SK-N-SH (cell line): ENCODE measurements at regions not wholly inside any gene's neighbourhood (a gene's known extent, or its start where the extent isn't known, plus 50 kb on each side); places are given as distances from the start of the nearest gene placed in this dataset.

Experiments used
- CTCF ChIA-PET: fragments of 300-600, 350-600 bp; formaldehyde crosslinking; extraction: SDS; loops from one replicate; lab custom pipeline; 2021; lab: Yijun Ruan, JAX
- POLR2A ChIA-PET: fragments of 350-600 bp; sonication (Branson Sonifier 250); formaldehyde crosslinking; extraction: SDS; loops from one replicate; lab custom pipeline; 2020; ENCODE audit warnings: antibody characterized with exemption, inconsistent platforms; lab: Yijun Ruan, JAX
- DNase-seq: peaks from one replicate; pipeline ENCODE4 v3.0.0; 2012
- H2AFZ ChIP-seq: fragments of 200-600 bp; sonication (generic); 2 replicates; pipeline ENCODE4 v1.8.1; 2016; ENCODE audit warnings: antibody characterized with exemption, mild to moderate bottlenecking, low read depth
- H3F3A ChIP-seq: fragments of 200-600 bp; sonication (generic); replicated peaks from 2 replicates; pipeline ENCODE3; 2016; ENCODE audit warnings: antibody characterized with exemption, mild to moderate bottlenecking; ENCODE audit not compliant: insufficient read depth
- H3K27ac ChIP-seq, 2 experiments: fragments of 200-500 bp in 1 of 2; fragments of 200-600 bp in 1 of 2; sonication (Bioruptor generic) in 1 of 2; sonication (generic), shearing (Covaris generic) in 1 of 2; 2 replicates each; pipeline versions ENCODE4 v1.5.1 to v1.6.1; 2014 to 2016; ENCODE audit warnings: low read depth in 2 of 2, inconsistent platforms in 1 of 2, low read length in 1 of 2, mild to moderate bottlenecking in 1 of 2, mixed read lengths in 1 of 2
- H3K27me3 ChIP-seq: fragments of 200-600 bp; sonication (generic), shearing (Covaris generic); 2 replicates; pipeline ENCODE4 v1.6.1; 2016; ENCODE audit warnings: mixed run types; ENCODE audit not compliant: insufficient read depth
- H3K36me3 ChIP-seq, 2 experiments: fragments of 200-500 bp in 1 of 2; fragments of 200-600 bp in 1 of 2; sonication (Bioruptor generic) in 1 of 2; sonication (generic) in 1 of 2; replicated peaks in 1 of 2; 2 replicates each; pipeline versions ENCODE3 to v1.5.1; 2014 to 2016; ENCODE audit warnings: low read length in 1 of 2, mild to moderate bottlenecking in 1 of 2; ENCODE audit not compliant: insufficient read depth in 2 of 2, control insufficient read depth in 1 of 2
- H3K4me1 ChIP-seq, 2 experiments: fragments of 200-500 bp in 1 of 2; fragments of 200-600 bp in 1 of 2; sonication (Bioruptor generic) in 1 of 2; sonication (generic), shearing (Covaris generic) in 1 of 2; 2 replicates each; pipeline versions ENCODE4 v1.5.1 to v1.6.1; 2014 to 2016; ENCODE audit warnings: low read depth in 1 of 2, low read length in 1 of 2, mixed run types in 1 of 2; ENCODE audit not compliant: insufficient read depth in 2 of 2, control insufficient read depth in 1 of 2
- H3K4me2 ChIP-seq: fragments of 200-600 bp; sonication (generic), shearing (Covaris generic); 2 replicates; pipeline ENCODE4 v1.6.1; 2017; ENCODE audit warnings: mixed run types
- H3K4me3 ChIP-seq, 2 experiments: fragments of 200-500 bp in 1 of 2; fragments of 200-600 bp in 1 of 2; sonication (Bioruptor generic) in 1 of 2; sonication (generic), shearing (Covaris generic) in 1 of 2; 2 replicates each; pipeline versions ENCODE4 v1.5.1 to v1.8.1; 2014 to 2016; ENCODE audit warnings: low read depth in 2 of 2, inconsistent platforms in 1 of 2, low read length in 1 of 2, mild to moderate bottlenecking in 1 of 2, mixed read lengths in 1 of 2, moderate library complexity in 1 of 2
- H3K79me2 ChIP-seq: fragments of 200-600 bp; sonication (generic); 2 replicates; pipeline ENCODE4 v1.8.1; 2017; ENCODE audit warnings: mild to moderate bottlenecking; ENCODE audit not compliant: insufficient read depth
- H3K9ac ChIP-seq: fragments of 200-600 bp; sonication (generic); 2 replicates; pipeline ENCODE4 v1.6.1; 2017; ENCODE audit warnings: mixed run types
- H3K9me2 ChIP-seq: fragments of 200-600 bp; sonication (generic); 2 replicates; pipeline ENCODE4 v1.6.1; 2017; ENCODE audit warnings: mixed run types
- H3K9me3 ChIP-seq: fragments of 200-600 bp; sonication (generic); 2 replicates; pipeline ENCODE4 v1.6.1; 2017; ENCODE audit warnings: mixed run types, mild to moderate bottlenecking, moderate library complexity
- H4K20me1 ChIP-seq: fragments of 200-600 bp; sonication (generic); 2 replicates; pipeline ENCODE4 v1.6.1; 2017; ENCODE audit warnings: mild to moderate bottlenecking, mixed run types; ENCODE audit not compliant: insufficient read depth
- CTCF ChIP-seq: fragments of 200-600 bp; sonication (generic); IDR thresholded peaks from 2 replicates; pipeline ENCODE4 v1.6.1; 2017; ENCODE audit warnings: antibody characterized with exemption, mild to moderate bottlenecking, moderate library complexity
- GABPA ChIP-seq: IDR thresholded peaks from 2 replicates; pipeline ENCODE4 v1.4.0; 2012; ENCODE audit warnings: low read depth, mild to moderate bottlenecking
- GATA2 ChIP-seq: sonication (generic); formaldehyde crosslinking; IDR thresholded peaks from 2 replicates; pipeline ENCODE4 v1.5.0; 2020; ENCODE audit warnings: mild to moderate bottlenecking, missing genetic modification reagents
- MAX ChIP-seq: IDR thresholded peaks from 2 replicates; pipeline ENCODE4 v1.4.0; 2012; ENCODE audit warnings: low read depth
- NFIC ChIP-seq: IDR thresholded peaks from 2 replicates; pipeline ENCODE4 v1.4.0; 2012; ENCODE audit warnings: borderline replicate concordance
- NRF1 ChIP-seq: IDR thresholded peaks from 2 replicates; pipeline ENCODE4 v1.6.1; 2012; ENCODE audit warnings: low read depth, mild to moderate bottlenecking, low read length
- PBX3 ChIP-seq: IDR thresholded peaks from 2 replicates; pipeline ENCODE4; 2012
- RCOR1 ChIP-seq: fragments of 150-350 bp; IDR thresholded peaks from 2 replicates; pipeline ENCODE4 v1.6.1; 2017; ENCODE audit warnings: antibody characterized with exemption, low read length
- SIN3A ChIP-seq: IDR thresholded peaks from 2 replicates; pipeline ENCODE4 v1.6.1; 2012; ENCODE audit warnings: low read depth, mild to moderate bottlenecking, low read length, moderate library complexity, borderline replicate concordance
- SMC3 ChIP-seq: IDR thresholded peaks from 2 replicates; pipeline ENCODE4 v1.6.1; 2012; ENCODE audit warnings: low read depth, low read length, improper control_type of control experiment
- USF2 ChIP-seq: fragments of 150-350 bp; IDR thresholded peaks from 2 replicates; pipeline ENCODE4 v1.6.1; 2017; ENCODE audit warnings: antibody characterized with exemption, low read length, low read depth, borderline replicate concordance
- WGBS: methylation state at CpG from one replicate; pipeline ENCODE4 v1.1.6; 2017; ENCODE audit warnings: low lambda C conversion rate; 5-methylcytosine and 5-hydroxymethylcytosine counted together
- TF ChIP-seq, protein P1 (sequence below): IDR thresholded peaks from 2 replicates; pipeline ENCODE4 v1.4.0; 2012; ENCODE audit warnings: low read depth, borderline replicate concordance

DNA sequence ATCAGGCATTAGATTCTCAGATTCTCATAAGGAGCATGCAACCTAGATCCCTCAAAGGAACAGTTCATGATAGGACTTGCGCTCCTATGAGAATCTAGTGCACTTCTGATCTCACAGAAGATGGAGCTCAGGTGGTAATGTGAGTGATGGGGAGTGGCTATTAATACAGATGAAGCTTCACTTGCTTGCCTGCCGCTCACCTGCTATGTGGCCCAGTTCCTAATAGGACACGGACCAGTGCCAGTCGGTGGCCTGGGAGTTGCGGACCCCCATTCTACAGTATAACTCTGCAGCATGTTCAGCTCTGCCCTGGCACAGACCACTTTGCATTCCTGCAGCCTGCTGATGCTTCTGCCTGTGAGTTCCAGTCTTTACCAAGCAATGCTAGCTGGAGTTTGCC, 581.3 kb upstream of the KLF4 start:
- CTCF ChIA-PET: no interaction called here
- H3K9me2 ChIP-seq: no peaks in the 10 kb centered on the region
- H3K4me3 ChIP-seq: no peak overlapping the region
- no peak overlapping the region for H3K4me2 ChIP-seq
- peaks cover 16% of the 10 kb centered on the region; the same call in 1 of the 2 replicates for H3K27me3 ChIP-seq
- no peaks in the 10 kb centered on the region for H3F3A ChIP-seq
- H2AFZ ChIP-seq: no peak overlapping the region
- H3K79me2 ChIP-seq: no peaks in the 10 kb centered on the region
- no peaks in the 10 kb centered on the region for H3K36me3 ChIP-seq
- POLR2A ChIA-PET: no interaction called here
- no peaks in the 10 kb centered on the region for H3K4me1 ChIP-seq
- no peak overlapping the region for H3K9ac ChIP-seq
- no peak for TF ChIP-seq NFIC
- no peak for TF ChIP-seq MAX
- no peak for TF ChIP-seq PBX3
- TF ChIP-seq NRF1: no peak
- no peak for DNase-seq
- no peaks in the 10 kb centered on the region for H3K9me3 ChIP-seq
- no peaks in the 10 kb centered on the region for H4K20me1 ChIP-seq
- no peak overlapping the region for H3K27ac ChIP-seq
- WGBS: 40% methylated on average over 5 of the region's 5 CpGs

GRCh38 chr9:108069991-108070390, 580.4 kb upstream of the KLF4 start:
- H3K9ac ChIP-seq: no peak overlapping the region
- H3K79me2 ChIP-seq: no peaks in the 10 kb centered on the region
- TF ChIP-seq USF2 (no peak), SIN3A (no peak), GABPA (no peak), RCOR1 (no peak), SMC3 (no peak), GATA2 (CRISPR knock-in tag) (no peak), CTCF (no peak)
- TF ChIP-seq, protein P1, sequence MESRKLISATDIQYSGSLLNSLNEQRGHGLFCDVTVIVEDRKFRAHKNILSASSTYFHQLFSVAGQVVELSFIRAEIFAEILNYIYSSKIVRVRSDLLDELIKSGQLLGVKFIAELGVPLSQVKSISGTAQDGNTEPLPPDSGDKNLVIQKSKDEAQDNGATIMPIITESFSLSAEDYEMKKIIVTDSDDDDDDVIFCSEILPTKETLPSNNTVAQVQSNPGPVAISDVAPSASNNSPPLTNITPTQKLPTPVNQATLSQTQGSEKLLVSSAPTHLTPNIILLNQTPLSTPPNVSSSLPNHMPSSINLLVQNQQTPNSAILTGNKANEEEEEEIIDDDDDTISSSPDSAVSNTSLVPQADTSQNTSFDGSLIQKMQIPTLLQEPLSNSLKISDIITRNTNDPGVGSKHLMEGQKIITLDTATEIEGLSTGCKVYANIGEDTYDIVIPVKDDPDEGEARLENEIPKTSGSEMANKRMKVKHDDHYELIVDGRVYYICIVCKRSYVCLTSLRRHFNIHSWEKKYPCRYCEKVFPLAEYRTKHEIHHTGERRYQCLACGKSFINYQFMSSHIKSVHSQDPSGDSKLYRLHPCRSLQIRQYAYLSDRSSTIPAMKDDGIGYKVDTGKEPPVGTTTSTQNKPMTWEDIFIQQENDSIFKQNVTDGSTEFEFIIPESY: no peak
- DNase-seq: no peak
- ChIA-PET POLR2A (no interaction called here), CTCF (no interaction called here)
- WGBS: 0% methylated on average over 1 of the region's 1 CpG
- no peaks in the 10 kb centered on the region for H3K4me1 ChIP-seq
- no peaks in the 10 kb centered on the region for H3K9me3 ChIP-seq
- H3K27ac ChIP-seq: no peak overlapping the region
- H3K4me3 ChIP-seq: no peak overlapping the region
- no peaks in the 10 kb centered on the region for H3K36me3 ChIP-seq
- H3K27me3 ChIP-seq: peaks cover 14% of the 10 kb centered on the region; the same call in 1 of the 2 replicates
- H4K20me1 ChIP-seq: no peaks in the 10 kb centered on the region
- H3K4me2 ChIP-seq: no peak overlapping the region
- H2AFZ ChIP-seq: no peak overlapping the region
- H3F3A ChIP-seq: no peaks in the 10 kb centered on the region
- H3K9me2 ChIP-seq: no peaks in the 10 kb centered on the region
